ENCODE measurements at regions not wholly inside any gene's neighbourhood (a gene's known extent, or its start where the extent isn't known, plus 50 kb on each side); places are given as distances from the start of the nearest gene placed in this dataset.

DNA sequence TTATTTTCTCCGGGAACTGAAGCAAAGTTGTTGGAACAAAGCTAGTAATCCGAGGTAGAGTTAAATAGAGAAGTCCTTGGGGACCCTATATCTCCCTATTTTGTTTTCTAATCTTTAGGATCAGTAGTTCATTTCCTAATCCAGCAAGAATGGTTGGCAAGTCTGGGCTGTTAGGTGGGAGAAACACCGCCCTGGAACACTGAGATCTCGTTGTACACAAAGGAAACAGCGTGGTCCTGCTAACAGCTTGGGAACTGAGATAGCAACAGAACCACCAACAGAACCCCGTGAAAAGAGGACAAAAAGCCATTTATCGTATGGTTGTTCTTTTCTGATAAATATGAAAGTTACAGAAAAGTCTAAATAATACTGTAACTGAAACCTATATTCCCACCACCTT is 121.9 kb upstream of the CDC42BPA start:
- no peak overlapping the region for H3K4me3 Mint-ChIP-seq
- no peak overlapping the region for H3K27ac Mint-ChIP-seq
- peaks cover 11% of the 10 kb centered on the region for H3K27me3 Mint-ChIP-seq
- H3K36me3 Mint-ChIP-seq: no peaks in the 10 kb centered on the region
- no peak for DNase-seq (ENCODE audit: extremely low spot score, unreplicated experiment)
- no peaks in the 10 kb centered on the region for H3K9me3 Mint-ChIP-seq
- TF ChIP-seq, protein P1, sequence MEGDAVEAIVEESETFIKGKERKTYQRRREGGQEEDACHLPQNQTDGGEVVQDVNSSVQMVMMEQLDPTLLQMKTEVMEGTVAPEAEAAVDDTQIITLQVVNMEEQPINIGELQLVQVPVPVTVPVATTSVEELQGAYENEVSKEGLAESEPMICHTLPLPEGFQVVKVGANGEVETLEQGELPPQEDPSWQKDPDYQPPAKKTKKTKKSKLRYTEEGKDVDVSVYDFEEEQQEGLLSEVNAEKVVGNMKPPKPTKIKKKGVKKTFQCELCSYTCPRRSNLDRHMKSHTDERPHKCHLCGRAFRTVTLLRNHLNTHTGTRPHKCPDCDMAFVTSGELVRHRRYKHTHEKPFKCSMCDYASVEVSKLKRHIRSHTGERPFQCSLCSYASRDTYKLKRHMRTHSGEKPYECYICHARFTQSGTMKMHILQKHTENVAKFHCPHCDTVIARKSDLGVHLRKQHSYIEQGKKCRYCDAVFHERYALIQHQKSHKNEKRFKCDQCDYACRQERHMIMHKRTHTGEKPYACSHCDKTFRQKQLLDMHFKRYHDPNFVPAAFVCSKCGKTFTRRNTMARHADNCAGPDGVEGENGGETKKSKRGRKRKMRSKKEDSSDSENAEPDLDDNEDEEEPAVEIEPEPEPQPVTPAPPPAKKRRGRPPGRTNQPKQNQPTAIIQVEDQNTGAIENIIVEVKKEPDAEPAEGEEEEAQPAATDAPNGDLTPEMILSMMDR (conservative IDR thresholded peaks at IDR 0.05): no peak
- peaks cover 16% of the 10 kb centered on the region for H3K4me1 Mint-ChIP-seq (ENCODE audit: unreplicated experiment)

DNA sequence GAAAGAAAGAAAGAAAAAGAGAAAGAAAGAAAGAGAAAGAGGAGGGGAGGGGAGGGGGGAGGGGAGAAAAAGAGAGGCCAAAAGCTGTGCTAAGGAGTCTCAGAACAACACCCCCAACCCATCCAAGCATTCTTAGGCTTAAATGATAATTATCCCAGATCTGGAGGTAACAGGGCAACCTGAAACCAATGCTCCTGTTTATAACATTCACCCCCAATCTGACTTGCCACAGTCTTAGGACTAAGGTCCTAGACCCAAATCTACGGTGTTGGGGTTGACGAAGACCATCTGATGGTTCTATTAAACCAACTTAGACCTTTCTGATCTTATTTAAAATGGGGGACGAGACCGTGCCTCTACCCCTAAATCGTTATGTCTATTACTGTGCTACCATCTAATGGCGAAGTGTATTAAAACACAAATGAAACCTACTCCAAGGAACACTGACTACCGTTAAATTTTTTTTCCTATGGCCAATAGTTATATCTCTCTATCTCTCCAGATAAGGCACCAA is 119.3 kb upstream of the CDC42BPA start:
- no peak for DNase-seq (ENCODE audit: extremely low spot score, unreplicated experiment)
- no peak overlapping the region for H3K4me3 Mint-ChIP-seq

DNA sequence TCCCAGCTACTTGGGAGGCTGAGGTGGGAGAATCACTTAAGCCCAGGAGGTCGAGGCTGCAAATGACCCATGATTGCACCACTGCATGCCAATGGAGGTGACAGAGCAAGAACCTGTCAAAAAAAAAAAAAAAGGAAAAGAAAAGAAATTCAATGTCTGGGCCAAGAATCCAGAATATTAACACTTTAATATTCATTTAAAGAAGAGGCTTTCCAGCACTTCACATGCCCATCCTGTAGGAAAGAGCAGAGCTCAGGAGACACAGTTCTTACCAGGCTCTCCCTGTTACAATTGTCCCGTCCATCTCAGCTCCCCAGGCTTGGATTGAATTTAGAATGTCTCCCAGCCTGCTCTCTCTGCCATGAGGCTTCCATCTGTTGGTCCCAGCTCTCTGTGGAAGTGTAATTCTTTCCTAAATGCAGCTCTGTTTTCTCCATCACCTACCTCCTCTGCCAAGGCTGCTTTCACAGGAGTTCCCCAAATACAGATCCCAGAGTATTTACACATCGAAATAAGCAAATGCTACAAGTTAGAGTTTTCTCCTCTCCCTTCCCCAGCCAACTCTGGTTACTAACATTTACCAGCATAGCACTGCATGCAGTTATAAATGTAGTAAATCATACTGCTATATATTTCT is 116.6 kb upstream of the CDC42BPA start:
- Mint-ChIP-seq H3K27me3 (peaks cover 13% of the 10 kb centered on the region), H3K9me3 (no peaks in the 10 kb centered on the region), H3K4me1 (ENCODE audit: unreplicated experiment) (peaks cover 5% of the 10 kb centered on the region), H3K27ac (peak overlapping the region; percentile 8), H3K4me3 (no peak overlapping the region), H3K36me3 (no peaks in the 10 kb centered on the region)
- TF ChIP-seq, protein P1 (conservative IDR thresholded peaks at IDR 0.05): no peak
- no peak for DNase-seq (ENCODE audit: extremely low spot score, unreplicated experiment)

More for the DNA sequence above, 119.3 kb upstream of the CDC42BPA start:
- Mint-ChIP-seq H3K36me3 (no peaks in the 10 kb centered on the region), H3K4me1 (ENCODE audit: unreplicated experiment) (peaks cover 16% of the 10 kb centered on the region), H3K27ac (no peak overlapping the region), H3K27me3 (peaks cover 13% of the 10 kb centered on the region), H3K9me3 (no peaks in the 10 kb centered on the region)
- TF ChIP-seq, protein P1 (conservative IDR thresholded peaks at IDR 0.05): peak; percentile 66

DNA sequence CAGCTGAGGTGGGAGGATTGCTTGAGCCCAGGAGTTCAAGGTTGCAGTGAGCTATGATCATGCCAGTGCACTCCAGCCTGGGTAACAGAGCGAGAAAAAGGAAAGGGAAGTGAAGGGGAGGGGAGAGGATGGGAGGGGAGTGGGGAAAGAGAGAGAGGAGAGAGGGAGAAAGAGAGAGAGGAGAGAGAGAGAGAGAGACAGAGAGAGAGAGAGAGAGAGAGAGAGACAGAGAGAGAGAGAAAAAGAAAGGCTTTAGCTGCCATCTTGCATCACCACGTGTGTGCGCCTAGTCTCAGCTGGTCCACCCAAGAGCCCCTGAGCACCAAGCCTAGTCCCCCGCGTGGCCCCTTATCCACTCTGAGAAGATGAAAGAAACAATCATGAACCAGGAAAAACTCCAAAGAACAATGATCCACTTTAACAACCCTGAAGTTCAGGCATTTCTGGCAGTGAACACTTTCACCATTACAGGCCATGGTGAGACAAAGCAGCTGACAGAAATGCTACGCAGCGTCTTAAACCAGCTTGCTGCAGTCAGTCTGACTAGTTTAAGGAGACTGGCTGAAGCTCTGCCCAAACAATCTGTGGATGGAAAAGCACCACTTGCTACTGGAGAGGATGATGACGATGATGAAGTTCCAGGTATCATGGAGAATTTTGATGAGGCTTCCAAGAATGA is 115.5 kb upstream of the CDC42BPA start:
- no peak for DNase-seq (ENCODE audit: extremely low spot score, unreplicated experiment)
- peaks cover 14% of the 10 kb centered on the region for H3K4me1 Mint-ChIP-seq (ENCODE audit: unreplicated experiment)
- H3K4me3 Mint-ChIP-seq: no peak overlapping the region
- peaks cover 12% of the 10 kb centered on the region for H3K27me3 Mint-ChIP-seq
- H3K9me3 Mint-ChIP-seq: no peaks in the 10 kb centered on the region
- H3K36me3 Mint-ChIP-seq: no peaks in the 10 kb centered on the region
- TF ChIP-seq, protein P1 (conservative IDR thresholded peaks at IDR 0.05): no peak
- H3K27ac Mint-ChIP-seq: no peak overlapping the region

DNA sequence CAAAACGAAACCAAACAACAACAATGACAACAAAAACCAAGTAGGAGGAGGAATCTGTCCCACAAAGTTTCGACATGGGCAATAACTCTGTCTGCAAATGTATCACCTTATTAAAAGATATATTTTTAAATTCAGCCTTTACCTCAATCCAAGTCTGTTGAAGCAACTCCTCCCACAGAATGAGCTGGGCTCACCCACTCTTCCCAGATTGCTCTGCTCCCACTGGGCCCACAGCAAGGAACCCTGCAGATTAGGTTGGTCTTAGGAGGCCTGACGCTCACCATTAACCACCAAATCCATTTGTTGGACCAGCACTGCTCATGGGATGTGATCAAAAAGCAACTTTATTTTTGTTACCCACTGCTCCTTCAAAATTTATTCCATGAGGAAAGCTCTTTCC is 114.7 kb upstream of the CDC42BPA start:
- no peaks in the 10 kb centered on the region for H3K36me3 Mint-ChIP-seq
- TF ChIP-seq, protein P1 (conservative IDR thresholded peaks at IDR 0.05): no peak
- H3K4me1 Mint-ChIP-seq (ENCODE audit: unreplicated experiment): peaks cover 14% of the 10 kb centered on the region
- no peak overlapping the region for H3K27ac Mint-ChIP-seq
- DNase-seq (ENCODE audit: extremely low spot score, unreplicated experiment): no peak
- no peaks in the 10 kb centered on the region for H3K9me3 Mint-ChIP-seq
- peaks cover 6% of the 10 kb centered on the region for H3K27me3 Mint-ChIP-seq
- no peak overlapping the region for H3K4me3 Mint-ChIP-seq

Measured in type B pancreatic cell (in vitro differentiated cells).